Esophagus mucosa (tissue), 1 donor: ENCODE measurements at regions not wholly inside any gene's neighbourhood (a gene's known extent, or its start where the extent isn't known, plus 50 kb on each side); places are given as distances from the start of the nearest gene placed in this dataset.
"Not testable (repeated sequence)": the region's sequence is repeated elsewhere in the genome, so short reads cannot be mapped to it uniquely, and the experiment has no call there.

Experiments
- ATAC-seq: fragments of 200-7000 bp; cut with Tn5 transposase; one replicate; pipeline ENCODE4 v1.9.1; 2020
- donor health status: DM: yes; HTN: yes; CAD: no.

DNA sequence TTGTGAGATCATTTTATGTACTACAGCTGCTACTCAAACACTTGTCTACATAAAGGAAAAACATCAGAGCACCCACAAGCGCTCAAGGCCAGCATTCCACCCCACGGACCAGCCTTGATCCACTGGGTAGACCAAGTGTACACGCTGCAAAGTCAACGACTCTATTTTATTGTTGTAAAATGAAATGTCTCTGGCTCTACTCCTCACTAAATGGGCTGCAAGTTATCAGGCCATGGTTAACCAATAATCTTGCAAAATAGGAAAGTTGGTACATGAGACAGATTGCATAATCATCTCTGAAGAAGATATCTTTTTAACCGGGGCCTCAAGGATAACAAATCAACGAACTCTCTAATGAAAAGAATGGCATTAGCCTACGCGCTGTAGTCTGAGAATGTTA, 69.9 kb upstream of the FOXN3 start:
- ATAC-seq, result no peak

DNA sequence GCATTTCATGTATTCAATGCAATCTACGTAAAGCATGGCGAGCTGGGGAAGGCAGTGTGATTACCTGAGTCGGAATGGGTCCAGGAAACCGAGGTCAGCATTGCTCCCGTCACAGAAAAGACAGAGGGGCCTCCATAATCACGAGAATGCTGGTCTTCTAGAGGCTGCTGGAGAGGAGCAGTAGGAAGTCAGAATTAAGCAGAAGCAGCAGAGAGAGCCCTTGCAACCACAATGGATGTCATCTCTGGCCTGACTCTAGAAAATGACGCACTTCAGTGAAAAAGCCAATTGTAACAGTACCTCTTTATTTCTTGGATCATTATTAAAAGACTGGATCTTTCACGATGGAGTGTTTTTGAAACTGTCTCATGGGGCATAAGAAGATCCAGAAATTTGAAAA, 69.5 kb upstream of the FOXN3 start:
- ATAC-seq, result no peak

DNA sequence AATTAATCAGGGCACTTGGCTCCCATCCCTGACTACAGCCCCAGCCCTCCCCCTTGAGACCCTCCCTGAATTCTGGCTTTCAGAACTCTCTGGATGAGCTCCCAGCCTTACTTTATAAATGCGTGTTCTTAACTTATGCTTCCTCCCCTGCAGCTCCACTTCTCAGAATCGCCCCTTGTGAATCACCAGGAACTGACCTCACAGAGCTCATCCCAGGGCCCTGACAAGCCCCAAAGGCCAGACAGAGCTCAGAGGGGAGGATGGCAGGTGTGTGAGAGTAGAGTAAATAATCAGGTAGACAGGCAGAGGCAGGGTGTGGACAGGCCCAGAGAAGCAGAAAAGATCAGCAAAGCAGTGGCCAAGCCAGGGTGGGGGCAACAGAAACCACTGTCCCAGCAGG, 68.2 kb upstream of the FOXN3 start:
- ATAC-seq, result peak; percentile 88

DNA sequence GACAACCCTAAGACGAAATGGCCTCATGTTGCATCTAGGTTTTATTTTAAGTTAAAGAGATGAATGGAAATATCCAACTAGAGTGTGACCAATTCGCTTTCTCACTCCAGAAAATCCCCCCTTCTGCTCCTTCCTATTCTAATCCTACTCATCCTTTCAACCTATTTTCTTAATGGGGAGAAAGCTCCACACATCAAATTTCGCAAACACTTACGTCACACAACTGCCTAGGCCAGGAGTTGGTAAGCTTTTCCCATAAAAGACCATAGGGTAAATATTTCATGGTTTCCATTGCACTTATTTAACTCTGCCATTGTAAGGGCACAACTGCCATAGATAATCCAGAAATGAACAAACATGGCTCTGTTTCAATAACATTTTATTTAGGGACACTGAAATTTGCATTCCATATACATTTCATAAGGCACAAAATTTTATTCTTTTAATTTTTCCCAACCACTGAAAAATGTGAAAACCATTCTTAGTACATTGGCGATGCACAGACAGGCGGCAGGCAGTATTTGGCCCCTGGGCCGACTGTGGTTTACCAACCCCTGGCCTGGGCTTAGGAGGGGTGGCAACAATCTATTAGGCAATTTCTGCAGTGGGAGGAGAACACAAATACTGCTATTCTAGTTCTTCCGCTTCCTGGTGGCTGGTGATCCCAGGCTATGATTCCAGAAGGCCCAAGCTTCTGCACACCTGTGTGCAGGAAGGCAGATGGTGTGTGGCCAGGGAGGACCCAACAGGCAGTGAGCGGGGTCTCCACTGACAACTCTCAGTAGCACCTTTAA, 67.2 kb upstream of the FOXN3 start:
- peak; percentile 31 for ATAC-seq

DNA sequence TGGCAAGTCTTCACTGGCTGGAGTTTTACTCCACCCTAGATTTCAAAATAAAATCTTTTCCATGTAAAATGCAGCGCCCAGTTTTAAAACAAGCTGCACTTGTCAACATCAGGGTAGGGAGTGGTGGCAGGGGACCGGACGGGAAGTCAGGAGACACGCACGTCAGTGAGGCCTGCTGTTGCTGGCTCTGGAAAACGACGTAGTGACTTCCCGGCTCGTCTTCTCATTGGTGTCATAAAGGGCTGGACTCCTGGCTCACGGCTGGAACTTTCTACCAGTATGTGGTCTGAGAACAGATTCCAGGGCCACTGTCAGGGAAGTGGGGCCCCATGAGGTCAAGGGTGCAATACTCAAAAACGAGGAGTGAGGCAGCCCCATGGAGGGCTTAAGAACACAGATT, 64.2 kb upstream of the FOXN3 start:
- ATAC-seq, result no peak

DNA sequence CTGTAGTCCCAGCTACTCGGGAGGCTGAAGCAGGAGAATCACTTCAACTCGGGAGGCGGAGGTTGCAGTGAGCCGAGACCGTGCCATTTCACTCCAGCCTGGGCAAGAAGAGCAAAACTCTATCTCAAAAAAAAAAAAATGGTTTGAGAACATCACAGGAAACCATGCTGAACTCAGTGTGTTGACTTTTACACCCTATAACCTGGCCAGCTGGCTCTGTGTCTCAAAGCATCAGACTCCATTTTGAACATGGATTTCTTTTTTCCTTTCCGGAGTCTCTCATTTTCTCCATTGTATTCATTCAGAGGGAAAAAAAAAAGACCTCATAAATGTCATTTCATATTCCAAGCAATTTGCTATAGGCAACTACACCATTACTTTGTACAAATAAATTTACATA, 63.2 kb upstream of the FOXN3 start:
- ATAC-seq, result no peak

DNA sequence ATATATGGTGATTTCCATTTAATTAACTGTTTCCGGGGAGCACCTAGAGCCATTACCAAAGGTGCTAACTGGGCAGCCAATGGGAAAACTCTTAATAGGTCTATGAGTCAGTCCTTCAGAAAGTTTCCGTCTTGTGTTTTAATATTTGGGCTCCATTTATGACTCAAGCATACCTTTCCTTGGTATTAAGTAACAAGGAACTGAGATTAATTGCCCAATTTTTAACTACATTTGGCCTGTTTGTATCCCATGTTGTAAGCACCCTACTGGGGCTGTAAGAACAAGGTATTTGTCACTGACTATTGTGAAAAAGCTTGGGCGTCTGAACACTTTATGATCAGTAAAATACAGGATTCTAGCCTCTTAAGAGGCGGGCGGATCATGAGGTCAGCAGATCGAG, 62.8 kb upstream of the FOXN3 start:
- peak; percentile 97 for ATAC-seq

DNA sequence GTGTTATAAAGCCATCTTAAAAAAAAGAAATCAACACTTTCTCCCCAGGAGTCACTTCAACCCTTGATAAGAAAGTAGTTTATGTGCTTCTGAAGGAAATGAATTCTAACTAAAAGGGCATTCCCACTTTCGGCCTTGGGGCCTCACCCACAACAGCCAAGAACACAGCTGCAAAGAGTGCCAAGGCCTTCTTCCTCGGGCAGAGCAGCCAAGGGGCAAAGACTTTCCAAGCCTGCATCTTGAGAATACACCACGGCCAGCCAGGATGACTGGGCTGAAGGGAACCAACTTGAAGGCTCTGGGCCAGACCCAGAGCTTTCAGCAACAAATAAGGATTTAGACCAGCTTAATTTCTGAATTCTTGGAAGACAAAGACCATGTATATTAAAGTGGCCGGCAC, 60.4 kb upstream of the FOXN3 start:
- ATAC-seq, result no peak

DNA sequence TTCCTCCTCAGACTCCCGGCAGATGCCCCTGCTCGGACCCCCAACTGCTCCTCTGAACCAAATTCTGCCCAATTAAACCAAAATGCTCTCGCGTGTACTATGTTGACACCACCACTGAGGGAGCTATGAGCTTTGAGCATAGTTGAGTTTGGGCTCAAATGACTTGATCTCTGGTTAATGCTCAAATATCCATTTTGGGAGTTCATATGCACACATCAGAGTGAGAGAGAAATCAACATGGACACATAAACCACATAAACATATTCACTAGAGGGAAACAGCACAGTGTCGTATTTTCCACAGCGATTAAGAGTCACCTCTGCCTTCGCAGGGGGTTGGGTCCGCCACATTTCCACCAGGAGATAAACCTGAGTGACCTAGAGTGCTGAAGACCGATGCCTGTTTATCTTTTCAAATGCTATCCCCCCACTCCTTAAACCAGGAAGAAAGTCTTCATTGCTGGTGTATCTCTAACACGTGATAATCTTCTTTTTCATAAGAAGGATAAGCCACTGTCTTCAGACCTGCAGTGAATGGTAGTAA, 59.4 kb upstream of the FOXN3 start:
- no peak for ATAC-seq

DNA sequence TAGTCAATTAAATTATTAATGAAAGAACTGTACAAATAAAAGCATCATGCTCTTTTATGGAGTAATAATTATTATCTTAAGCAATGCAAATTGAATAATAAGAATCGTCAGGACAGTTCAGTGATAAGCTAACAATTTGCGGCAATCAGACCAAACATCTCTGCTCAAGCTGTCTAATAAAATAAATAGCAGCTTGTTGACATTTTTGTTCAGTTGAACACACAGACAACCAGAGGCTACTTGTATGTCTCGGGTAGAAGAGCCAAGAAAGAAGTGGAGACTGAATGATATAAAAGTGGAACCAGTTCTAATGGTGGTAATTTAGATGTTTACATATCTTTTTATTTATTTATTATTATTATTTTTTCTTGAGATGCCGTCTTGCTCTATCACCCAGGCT, 57.4 kb upstream of the FOXN3 start:
- no peak for ATAC-seq

DNA sequence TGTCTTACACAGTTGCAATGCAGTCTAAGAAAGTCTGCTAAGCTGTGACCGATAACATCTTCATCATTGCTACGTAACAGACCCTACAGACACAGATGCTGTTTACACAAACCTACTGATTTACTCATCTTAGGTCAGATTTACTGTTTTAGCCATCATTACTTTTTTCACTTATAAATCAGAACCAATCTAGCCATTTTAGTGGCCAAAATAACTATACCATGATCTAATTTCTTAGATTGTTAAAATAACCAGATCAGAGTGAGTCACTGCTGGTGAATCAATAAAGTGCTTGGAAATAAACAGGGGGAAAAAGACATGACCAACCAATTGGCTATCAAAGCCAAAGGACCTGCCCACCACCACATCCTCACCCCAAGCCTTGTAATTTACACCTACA, 57.0 kb upstream of the FOXN3 start:
- ATAC-seq, result no peak

DNA sequence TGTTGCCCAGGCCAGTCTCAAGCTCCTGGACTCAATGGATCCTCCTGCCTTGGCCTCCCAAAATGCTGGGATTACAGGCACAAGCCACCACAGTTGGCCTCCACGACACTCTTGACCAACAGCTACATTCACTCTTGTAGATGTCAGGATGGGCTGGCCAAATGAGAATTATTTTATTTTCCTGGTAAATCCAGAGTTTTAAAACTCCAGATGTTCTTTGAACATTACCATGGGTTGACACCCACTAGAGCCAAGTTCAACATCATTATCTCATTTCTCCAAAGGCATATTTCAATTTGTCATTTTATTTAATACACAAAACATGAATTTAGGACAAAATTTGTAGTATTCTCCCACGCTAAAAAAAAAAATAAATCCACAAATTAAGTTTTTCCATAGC, 56.5 kb upstream of the FOXN3 start:
- ATAC-seq, result no peak

DNA sequence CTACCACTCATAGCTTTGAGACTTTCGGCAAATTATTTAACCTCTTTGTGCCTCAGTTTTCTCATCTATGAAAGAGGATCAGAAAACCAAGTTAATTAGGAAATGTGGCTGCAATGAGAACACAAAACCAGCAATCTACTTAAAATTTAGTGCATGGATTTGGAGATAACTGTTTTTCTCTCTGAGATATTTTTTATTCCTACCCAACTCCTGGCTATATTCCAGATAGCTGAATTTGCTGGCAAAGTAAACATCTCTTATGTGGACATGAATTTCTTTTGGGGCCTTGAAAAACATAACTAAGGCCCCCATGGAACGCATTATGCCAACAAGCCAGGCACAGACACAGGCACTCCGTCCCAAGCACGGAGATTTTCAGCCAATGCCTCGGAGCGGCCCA, 53.4 kb upstream of the FOXN3 start:
- no peak for ATAC-seq

DNA sequence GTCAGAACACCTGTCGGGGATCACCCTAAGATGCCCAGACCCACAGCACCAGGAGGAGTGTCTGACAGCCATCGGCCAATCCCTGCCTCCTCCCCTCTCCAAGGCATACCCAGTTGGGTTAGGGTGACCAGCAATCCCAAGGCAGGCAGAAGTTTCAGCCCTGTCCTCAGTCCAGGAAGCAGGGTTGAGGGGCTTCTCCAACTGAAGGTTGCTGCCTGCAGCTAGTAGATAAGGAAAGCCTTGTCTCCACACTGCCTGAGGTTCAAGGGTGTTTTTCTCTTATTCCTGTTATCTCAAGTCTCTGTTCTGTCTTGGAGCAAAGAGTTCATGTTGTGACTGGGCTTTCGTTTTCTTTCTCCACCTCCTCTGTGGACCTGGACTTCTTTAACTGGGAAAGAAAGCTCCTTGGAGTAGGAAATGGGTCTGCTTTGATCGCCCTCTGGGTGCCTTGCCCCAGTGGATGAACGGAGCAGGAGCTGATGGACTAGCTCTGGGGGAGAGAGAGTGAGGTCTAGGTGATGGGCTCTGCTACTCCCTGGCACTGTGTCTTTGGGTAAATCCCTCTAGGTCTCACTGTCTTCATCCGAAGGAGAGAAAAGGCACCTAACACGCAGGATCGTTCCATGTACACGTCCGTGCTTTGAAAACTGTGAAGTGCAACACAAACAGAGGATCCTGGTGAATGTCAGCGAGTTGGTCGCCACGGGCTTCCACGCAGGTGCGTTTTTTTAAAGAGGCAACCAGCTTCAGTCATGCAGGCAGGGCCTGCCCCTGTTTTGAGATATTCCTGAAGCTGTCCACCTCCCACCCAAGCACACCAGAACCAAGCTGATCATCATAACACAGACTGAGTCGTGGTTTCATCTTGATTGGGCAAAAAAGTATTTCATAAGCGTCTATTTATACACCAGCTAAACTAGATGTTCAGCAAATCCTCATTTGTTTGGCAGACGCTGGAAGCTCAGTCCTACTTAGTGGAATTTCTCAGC, 52.5 kb upstream of the FOXN3 start:
- no peak for ATAC-seq

DNA sequence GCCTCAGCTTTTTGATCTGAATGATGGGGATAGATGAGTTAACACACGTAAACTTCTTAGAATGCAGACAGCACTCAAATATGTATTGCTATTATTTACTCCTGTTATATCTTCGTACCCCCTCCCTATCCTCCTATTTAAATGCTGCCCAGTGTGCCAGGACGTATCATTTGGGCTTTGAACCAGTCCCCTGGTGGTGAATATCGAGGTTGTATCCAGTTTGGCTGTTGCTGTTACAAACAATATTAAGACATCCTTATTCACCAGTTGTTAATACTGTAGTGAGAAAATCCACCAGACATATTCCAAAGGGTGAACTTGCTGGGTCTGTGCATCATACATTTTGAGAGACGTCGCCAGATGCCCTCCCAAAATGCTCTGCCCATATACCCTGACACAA, 51.5 kb upstream of the FOXN3 start:
- no peak for ATAC-seq

DNA sequence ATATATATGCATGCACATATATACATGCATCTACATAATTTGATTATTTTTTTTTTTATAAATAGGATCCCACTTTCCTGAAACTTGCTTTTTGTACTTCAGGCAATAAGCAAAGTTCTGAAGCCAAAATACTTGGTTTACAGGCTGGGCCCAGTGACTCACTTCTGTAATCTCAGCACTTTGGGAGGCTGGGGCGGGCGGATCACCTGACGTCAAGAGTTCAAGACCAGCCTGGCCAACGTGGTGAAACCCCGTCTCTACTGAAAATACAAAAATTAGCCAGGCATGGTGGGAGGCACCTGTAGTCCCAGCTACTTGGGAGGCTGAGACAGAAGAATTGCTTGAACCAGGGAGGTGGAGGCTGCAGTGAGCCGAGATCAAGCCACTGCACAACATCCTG, 51.0 kb upstream of the FOXN3 start:
- ATAC-seq, result not testable (repeated sequence)

DNA sequence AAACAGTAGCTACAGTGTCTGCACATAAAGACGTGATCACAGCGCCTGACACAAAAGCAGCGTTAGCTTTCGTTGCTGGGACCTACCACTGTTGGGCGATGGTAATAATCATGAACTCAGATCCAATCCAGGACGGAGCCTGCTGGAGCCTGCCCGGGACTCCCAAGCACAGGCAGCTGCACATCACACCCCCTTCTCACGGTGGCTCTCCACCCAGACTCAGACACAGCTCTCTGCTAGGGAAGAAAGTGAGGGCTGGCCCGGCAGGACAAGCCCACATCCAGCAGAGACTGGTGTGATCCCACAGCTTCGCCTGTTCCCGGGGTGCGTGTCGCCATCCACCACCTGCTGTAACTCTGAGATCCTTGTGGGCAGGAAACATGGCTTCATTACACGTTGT, 49.9 kb upstream of the FOXN3 start:
- ATAC-seq, result peak; percentile 90
